Neural cell (in vitro differentiated cells): ENCODE measurements at regions not wholly inside any gene's neighbourhood (a gene's known extent, or its start where the extent isn't known, plus 50 kb on each side); places are given as distances from the start of the nearest gene placed in this dataset.

Experiments used
- H2AFZ ChIP-seq: fragments of 200-600, 300-800 bp; sonication (generic), shearing (Covaris generic); 2 replicates; pipeline ENCODE4 v1.6.0; 2014; ENCODE audit warnings: low read depth, mild to moderate bottlenecking, antibody characterized with exemption, low read length, moderate library complexity
- H3F3A ChIP-seq: fragments of 200-600 bp; shearing (Covaris generic); 2 replicates; pipeline ENCODE4 v1.6.1; 2016; ENCODE audit warnings: mild to moderate bottlenecking, moderate library complexity, mixed read lengths, antibody characterized with exemption, low read length; ENCODE audit not compliant: insufficient read depth, poor library complexity, severe bottlenecking
- H3K27ac ChIP-seq: fragments of 200-600, 300-800 bp; sonication (generic), shearing (Covaris generic); 2 replicates; pipeline ENCODE4 v1.5.1; 2014; ENCODE audit warnings: mild to moderate bottlenecking, low read length, moderate library complexity
- H3K27me3 ChIP-seq: fragments of 300-800, 200-600 bp; sonication (generic), shearing (Covaris generic); 2 replicates; pipeline ENCODE4 v1.6.0; 2014; ENCODE audit warnings: mild to moderate bottlenecking, low read depth, low read length, moderate library complexity; ENCODE audit not compliant: insufficient read depth
- H3K36me3 ChIP-seq: fragments of 300-800, 200-600 bp; sonication (generic), shearing (Covaris generic); 2 replicates; pipeline ENCODE4 v1.5.1; 2014; ENCODE audit warnings: mild to moderate bottlenecking, antibody characterized with exemption, low read length, moderate library complexity; ENCODE audit not compliant: insufficient read depth
- H3K4me2 ChIP-seq: fragments of 300-800, 200-600 bp; sonication (generic), shearing (Covaris generic); 2 replicates; pipeline ENCODE4 v1.6.0; 2014; ENCODE audit warnings: mild to moderate bottlenecking, low read length
- H3K4me3 ChIP-seq: fragments of 300-800, 200-600 bp; sonication (generic), shearing (Covaris generic); 2 replicates; pipeline ENCODE4 v1.5.1; 2014; ENCODE audit warnings: mild to moderate bottlenecking, low read length, moderate library complexity
- H3K79me2 ChIP-seq: fragments of 200-600 bp; shearing (Covaris generic); replicated peaks from 2 replicates; pipeline ENCODE4 v1.6.0; 2014; ENCODE audit warnings: mild to moderate bottlenecking, low read length, moderate library complexity; ENCODE audit not compliant: insufficient read depth
- H3K9ac ChIP-seq: fragments of 300-800, 200-600 bp; sonication (generic), shearing (Covaris generic); 2 replicates; pipeline ENCODE4 v1.6.1; 2016; ENCODE audit warnings: mild to moderate bottlenecking, low read length, mixed read lengths
- H3K9me2 ChIP-seq: fragments of 200-600 bp; shearing (Covaris generic); 2 replicates; pipeline ENCODE4 v1.6.1; 2016; ENCODE audit warnings: mild to moderate bottlenecking, low read length, mixed read lengths; ENCODE audit not compliant: insufficient read depth
- H3K9me3 ChIP-seq: fragments of 200-600, 300-800 bp; sonication (generic), shearing (Covaris generic); 2 replicates; pipeline ENCODE4 v1.6.1; 2016; ENCODE audit warnings: mild to moderate bottlenecking, mixed run types, low read length, moderate library complexity, mixed read lengths
- H4K20me1 ChIP-seq: fragments of 200-600 bp; shearing (Covaris generic); 2 replicates; pipeline ENCODE4 v1.6.1; 2016; ENCODE audit warnings: mild to moderate bottlenecking, mixed run types; ENCODE audit not compliant: insufficient read depth
- EP300 ChIP-seq: fragments of 450-650 bp; conservative IDR thresholded peaks from 2 replicates; pipeline ENCODE4 v1.6.1; 2014; ENCODE audit warnings: antibody characterized with exemption, mild to moderate bottlenecking, moderate library complexity; ENCODE audit not compliant: poor library complexity, severe bottlenecking
- EZH2 ChIP-seq: fragments of 200-600, 300-800 bp; shearing (Covaris generic), sonication (generic); IDR thresholded peaks from 2 replicates; pipeline ENCODE4 v1.6.1; 2014; ENCODE audit warnings: antibody characterized with exemption, low read length, borderline replicate concordance, mild to moderate bottlenecking; ENCODE audit not compliant: insufficient read depth, poor library complexity, severe bottlenecking
- MXI1 ChIP-seq: fragments of 450-650 bp; conservative IDR thresholded peaks from 2 replicates; pipeline ENCODE4 v1.6.1; 2014; ENCODE audit warnings: antibody characterized with exemption, mild to moderate bottlenecking; ENCODE audit not compliant: poor library complexity, severe bottlenecking
- POLR2AphosphoS5 ChIP-seq: IDR thresholded peaks from 2 replicates; pipeline ENCODE4 v1.6.1; 2012
- RAD21 ChIP-seq: fragments of 450-650 bp; conservative IDR thresholded peaks from 2 replicates; pipeline ENCODE4 v1.6.1; 2014; ENCODE audit warnings: antibody characterized with exemption, mild to moderate bottlenecking, moderate library complexity
- SMC3 ChIP-seq: fragments of 450-650 bp; conservative IDR thresholded peaks from 2 replicates; pipeline ENCODE4 v1.6.1; 2014; ENCODE audit warnings: antibody characterized with exemption, mild to moderate bottlenecking, moderate library complexity; ENCODE audit not compliant: poor library complexity
- TAF1 ChIP-seq: IDR thresholded peaks from 2 replicates; pipeline ENCODE4 v1.6.1; 2012; ENCODE audit warnings: low read depth
- TF ChIP-seq, protein P1 (sequence below): fragments of 450-650 bp; IDR thresholded peaks from 2 replicates; pipeline ENCODE4 v1.5.1; 2014; ENCODE audit warnings: antibody characterized with exemption, mild to moderate bottlenecking, moderate library complexity; ENCODE audit not compliant: poor library complexity, severe bottlenecking
- TF ChIP-seq, protein P2 (sequence below): IDR thresholded peaks from 2 replicates; pipeline ENCODE4 v1.6.1; 2012; ENCODE audit warnings: borderline replicate concordance

DNA sequence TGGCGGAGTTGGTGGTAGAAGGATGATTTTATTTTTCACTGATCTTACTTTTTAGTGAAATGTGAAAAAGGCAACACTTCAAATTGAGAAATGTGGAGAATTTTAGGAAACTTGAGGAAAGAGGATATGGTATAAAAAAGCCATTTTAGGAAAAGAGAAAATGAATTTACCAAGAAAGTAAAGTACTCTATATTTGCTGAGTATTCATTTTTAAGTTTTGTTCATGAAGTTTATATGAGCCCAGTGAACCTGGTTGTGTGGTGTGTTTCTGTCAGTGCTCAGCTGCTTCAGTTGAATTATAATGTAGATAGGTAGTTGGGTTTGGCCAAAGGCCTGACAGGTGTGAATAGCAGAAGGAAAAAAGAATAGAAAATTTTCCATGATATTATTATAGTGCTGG is 345.5 kb upstream of the FSTL5 start:
- no peaks in the 10 kb centered on the region for H3K36me3 ChIP-seq
- no peaks in the 10 kb centered on the region for H3K27me3 ChIP-seq
- H3K9ac ChIP-seq = no peak overlapping the region
- TF ChIP-seq EP300 (no peak), RAD21 (no peak), POLR2AphosphoS5 (no peak), EZH2 (no peak), MXI1 (no peak), SMC3 (no peak), TAF1 (no peak)
- TF ChIP-seq, protein P1, sequence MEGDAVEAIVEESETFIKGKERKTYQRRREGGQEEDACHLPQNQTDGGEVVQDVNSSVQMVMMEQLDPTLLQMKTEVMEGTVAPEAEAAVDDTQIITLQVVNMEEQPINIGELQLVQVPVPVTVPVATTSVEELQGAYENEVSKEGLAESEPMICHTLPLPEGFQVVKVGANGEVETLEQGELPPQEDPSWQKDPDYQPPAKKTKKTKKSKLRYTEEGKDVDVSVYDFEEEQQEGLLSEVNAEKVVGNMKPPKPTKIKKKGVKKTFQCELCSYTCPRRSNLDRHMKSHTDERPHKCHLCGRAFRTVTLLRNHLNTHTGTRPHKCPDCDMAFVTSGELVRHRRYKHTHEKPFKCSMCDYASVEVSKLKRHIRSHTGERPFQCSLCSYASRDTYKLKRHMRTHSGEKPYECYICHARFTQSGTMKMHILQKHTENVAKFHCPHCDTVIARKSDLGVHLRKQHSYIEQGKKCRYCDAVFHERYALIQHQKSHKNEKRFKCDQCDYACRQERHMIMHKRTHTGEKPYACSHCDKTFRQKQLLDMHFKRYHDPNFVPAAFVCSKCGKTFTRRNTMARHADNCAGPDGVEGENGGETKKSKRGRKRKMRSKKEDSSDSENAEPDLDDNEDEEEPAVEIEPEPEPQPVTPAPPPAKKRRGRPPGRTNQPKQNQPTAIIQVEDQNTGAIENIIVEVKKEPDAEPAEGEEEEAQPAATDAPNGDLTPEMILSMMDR = no peak
- TF ChIP-seq, protein P2, sequence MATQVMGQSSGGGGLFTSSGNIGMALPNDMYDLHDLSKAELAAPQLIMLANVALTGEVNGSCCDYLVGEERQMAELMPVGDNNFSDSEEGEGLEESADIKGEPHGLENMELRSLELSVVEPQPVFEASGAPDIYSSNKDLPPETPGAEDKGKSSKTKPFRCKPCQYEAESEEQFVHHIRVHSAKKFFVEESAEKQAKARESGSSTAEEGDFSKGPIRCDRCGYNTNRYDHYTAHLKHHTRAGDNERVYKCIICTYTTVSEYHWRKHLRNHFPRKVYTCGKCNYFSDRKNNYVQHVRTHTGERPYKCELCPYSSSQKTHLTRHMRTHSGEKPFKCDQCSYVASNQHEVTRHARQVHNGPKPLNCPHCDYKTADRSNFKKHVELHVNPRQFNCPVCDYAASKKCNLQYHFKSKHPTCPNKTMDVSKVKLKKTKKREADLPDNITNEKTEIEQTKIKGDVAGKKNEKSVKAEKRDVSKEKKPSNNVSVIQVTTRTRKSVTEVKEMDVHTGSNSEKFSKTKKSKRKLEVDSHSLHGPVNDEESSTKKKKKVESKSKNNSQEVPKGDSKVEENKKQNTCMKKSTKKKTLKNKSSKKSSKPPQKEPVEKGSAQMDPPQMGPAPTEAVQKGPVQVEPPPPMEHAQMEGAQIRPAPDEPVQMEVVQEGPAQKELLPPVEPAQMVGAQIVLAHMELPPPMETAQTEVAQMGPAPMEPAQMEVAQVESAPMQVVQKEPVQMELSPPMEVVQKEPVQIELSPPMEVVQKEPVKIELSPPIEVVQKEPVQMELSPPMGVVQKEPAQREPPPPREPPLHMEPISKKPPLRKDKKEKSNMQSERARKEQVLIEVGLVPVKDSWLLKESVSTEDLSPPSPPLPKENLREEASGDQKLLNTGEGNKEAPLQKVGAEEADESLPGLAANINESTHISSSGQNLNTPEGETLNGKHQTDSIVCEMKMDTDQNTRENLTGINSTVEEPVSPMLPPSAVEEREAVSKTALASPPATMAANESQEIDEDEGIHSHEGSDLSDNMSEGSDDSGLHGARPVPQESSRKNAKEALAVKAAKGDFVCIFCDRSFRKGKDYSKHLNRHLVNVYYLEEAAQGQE = no peak
- H3F3A ChIP-seq = no peaks in the 10 kb centered on the region
- no peak overlapping the region for H3K27ac ChIP-seq
- H3K9me2 ChIP-seq = no peaks in the 10 kb centered on the region
- no peaks in the 10 kb centered on the region for H3K9me3 ChIP-seq
- H3K4me2 ChIP-seq = no peak overlapping the region
- H2AFZ ChIP-seq = no peak overlapping the region
- no peaks in the 10 kb centered on the region for H3K79me2 ChIP-seq
- no peaks in the 10 kb centered on the region for H4K20me1 ChIP-seq
- no peak overlapping the region for H3K4me3 ChIP-seq

DNA sequence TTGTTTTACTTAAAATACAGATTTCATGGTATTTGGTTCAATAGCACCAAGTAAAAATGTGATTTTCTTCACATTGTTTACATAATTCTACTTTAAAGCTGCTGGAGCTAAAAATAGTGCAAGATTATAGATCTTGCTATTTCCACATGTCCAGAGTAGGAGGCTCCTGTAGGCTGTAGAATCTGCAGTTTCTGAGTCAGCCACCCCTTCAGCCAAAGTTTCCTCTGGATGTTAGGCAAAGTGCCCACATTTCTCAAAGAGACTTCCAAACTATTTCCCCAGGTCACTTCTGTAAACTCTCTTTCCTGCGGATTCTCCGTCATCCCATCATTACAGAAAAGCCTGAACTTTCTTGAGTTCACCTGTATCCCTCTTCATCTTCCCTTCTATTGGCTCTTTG is 342.5 kb upstream of the FSTL5 start:
- no peaks in the 10 kb centered on the region for H3K27me3 ChIP-seq
- H3K9me3 ChIP-seq = no peaks in the 10 kb centered on the region
- TF ChIP-seq TAF1 = no peak
- TF ChIP-seq RAD21 = no peak
- TF ChIP-seq MXI1 = no peak
- TF ChIP-seq, protein P1 = no peak
- TF ChIP-seq, protein P2 = no peak
- no peak for TF ChIP-seq EZH2
- no peak for TF ChIP-seq EP300
- no peak for TF ChIP-seq POLR2AphosphoS5
- TF ChIP-seq SMC3 = no peak
- H4K20me1 ChIP-seq = no peaks in the 10 kb centered on the region
- H3K9me2 ChIP-seq = no peaks in the 10 kb centered on the region
- H3K9ac ChIP-seq = no peak overlapping the region
- no peak overlapping the region for H3K27ac ChIP-seq
- H3K79me2 ChIP-seq = no peaks in the 10 kb centered on the region
- no peak overlapping the region for H3K4me2 ChIP-seq
- H3K36me3 ChIP-seq = no peaks in the 10 kb centered on the region
- H3F3A ChIP-seq = no peaks in the 10 kb centered on the region
- H3K4me3 ChIP-seq = no peak overlapping the region
- H2AFZ ChIP-seq = no peak overlapping the region
